CD4-positive, alpha-beta T cell (primary cell): ENCODE measurements at regions not wholly inside any gene's neighbourhood (a gene's known extent, or its start where the extent isn't known, plus 50 kb on each side); places are given as distances from the start of the nearest gene placed in this dataset.

Experiments used
- ATAC-seq: fragments of 200-7000 bp; cut with Tn5 transposase; one replicate; pipeline ENCODE4 v1.10.0; 2022; ENCODE audit warnings: mild to moderate bottlenecking; ENCODE audit not compliant: poor library complexity
- CTCF ChIA-PET: fragments of 350-600 bp; sonication (Branson Sonifier 250); formaldehyde crosslinking; loops from one replicate; lab custom pipeline; 2021; ENCODE audit warnings: antibody characterized with exemption, inconsistent platforms; lab: Charles Lee
- POLR2A ChIA-PET: fragments of 350-600 bp; sonication (Branson Sonifier 250); formaldehyde crosslinking; loops from one replicate; lab custom pipeline; 2021; ENCODE audit warnings: antibody characterized with exemption, inconsistent platforms; lab: Charles Lee
- DNase-seq, 14 experiments: peaks; one replicate each; pipeline ENCODE4 v3.0.0-alpha.2; 2013 to 2020; ENCODE audit warnings: mixed read lengths in 2 of 14
- H3K27ac ChIP-seq, 2 donors: one replicate each; pipeline versions ENCODE4 v1.5.1 to v1.7.0; 2013; ENCODE audit warnings: low read length in 2 of 2, low read depth in 1 of 2, mild to moderate bottlenecking in 1 of 2
- H3K27me3 ChIP-seq, 2 experiments: 1 replicate in 1 of 2; 2 replicates in 1 of 2; pipeline versions ENCODE4 v1.6.1 to v1.7.0; 2013; ENCODE audit warnings: low read length in 2 of 2, control low read depth in 1 of 2, mild to moderate bottlenecking in 1 of 2, moderate library complexity in 1 of 2; ENCODE audit not compliant: insufficient read depth in 2 of 2, control insufficient read depth in 1 of 2
- H3K36me3 ChIP-seq: one replicate; pipeline ENCODE4 v1.6.1; 2013; ENCODE audit warnings: low read length, control low read depth; ENCODE audit not compliant: insufficient read depth
- H3K4me1 ChIP-seq: one replicate; pipeline ENCODE4 v1.6.1; 2013; ENCODE audit warnings: low read length, control low read depth; ENCODE audit not compliant: insufficient read depth
- H3K4me3 ChIP-seq: one replicate; pipeline ENCODE4 v1.5.1; 2013; ENCODE audit warnings: mild to moderate bottlenecking, low read length, moderate library complexity
- H3K9me3 ChIP-seq, 2 experiments: 1 replicate in 1 of 2; 2 replicates in 1 of 2; pipeline versions ENCODE4 v1.6.1 to v1.7.0; 2013; ENCODE audit warnings: low read length in 2 of 2, mild to moderate bottlenecking in 2 of 2, control low read depth in 1 of 2, moderate library complexity in 1 of 2; ENCODE audit not compliant: control insufficient read depth in 1 of 2, insufficient read depth in 1 of 2
- H3K27ac Mint-ChIP-seq: one replicate; pipeline ENCODE4 v1.8.0; 2020; ENCODE audit warnings: mixed read lengths
- H3K27me3 Mint-ChIP-seq: one replicate; pipeline ENCODE4 v1.8.0; 2021; ENCODE audit warnings: mixed read lengths
- H3K36me3 Mint-ChIP-seq: one replicate; pipeline ENCODE4 v1.8.0; 2021; ENCODE audit warnings: low read depth, mixed read lengths
- H3K4me1 Mint-ChIP-seq: one replicate; pipeline ENCODE4 v1.8.0; 2021; ENCODE audit warnings: low read depth, mixed read lengths
- H3K4me3 Mint-ChIP-seq: one replicate; pipeline ENCODE4 v1.8.0; 2020; ENCODE audit warnings: mild to moderate bottlenecking, mixed read lengths
- H3K9me3 Mint-ChIP-seq: one replicate; pipeline ENCODE4 v1.8.0; 2020; ENCODE audit warnings: mixed read lengths
- CTCF ChIP-seq: fragments of 200-600 bp; IDR thresholded peaks from one replicate; pipeline ENCODE4 v1.8.0; 2022; ENCODE audit warnings: antibody characterized with exemption, mild to moderate bottlenecking
- intact Hi-C, 2 experiments: fragments of 100-400 bp; cut with DNase I in 1 of 2; cut with micrococcal nuclease in 1 of 2; formaldehyde crosslinking; loops; one replicate each; pipeline versions ENCODE4 v1.15.1 to v1.9.0; 2023 to 2025; cut with DNase I, micrococcal nuclease

DNA sequence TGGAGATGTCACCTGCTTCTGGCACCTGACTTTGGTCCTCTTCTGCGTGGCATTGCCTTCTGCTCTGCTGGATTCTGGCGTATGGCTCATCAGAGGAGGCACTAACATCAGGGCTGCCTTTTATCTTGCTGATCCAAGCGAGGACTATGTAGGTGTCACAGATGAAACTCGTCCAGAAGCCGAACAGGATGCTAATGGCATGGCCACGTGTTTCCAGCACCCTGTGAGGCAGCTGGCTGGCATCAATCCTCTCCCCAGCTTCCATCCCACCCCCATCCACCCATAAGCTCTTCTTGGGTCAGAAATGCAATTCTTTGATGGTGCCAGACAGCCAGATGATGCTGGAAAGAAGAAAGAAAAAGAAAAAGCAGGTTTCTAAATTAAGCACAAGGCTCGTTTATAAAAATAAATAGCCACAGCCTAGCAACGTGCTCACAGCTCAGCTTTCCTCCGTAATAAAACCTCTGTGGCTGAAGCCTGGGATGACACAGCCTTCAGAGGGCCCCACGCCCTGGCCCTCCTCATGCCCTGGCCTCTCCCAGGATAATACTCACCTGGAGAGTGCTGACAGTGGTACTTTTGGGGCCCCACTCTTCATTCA lies 212.9 kb upstream of the SERP2 start:
- POLR2A ChIA-PET, result no interaction called here
- H3K4me1 Mint-ChIP-seq, result no peaks in the 10 kb centered on the region
- no peak overlapping the region for H3K27ac Mint-ChIP-seq
- no peaks in the 10 kb centered on the region for H3K36me3 Mint-ChIP-seq
- ATAC-seq, result no peak
- CTCF ChIA-PET, result no interaction called here
- intact Hi-C loops, result no loop called here
- Histone ChIP-seq H3K27ac (no peak overlapping the region), H3K4me3 (no peak overlapping the region), H3K36me3 (no peaks in the 10 kb centered on the region), H3K27me3 (peaks cover 0 to 8% of the 10 kb centered on the region in 2 experiments), H3K4me1 (no peaks in the 10 kb centered on the region), H3K9me3 (peaks cover 0 to 3% of the 10 kb centered on the region in 2 experiments)
- H3K9me3 Mint-ChIP-seq, result no peaks in the 10 kb centered on the region
- no peak overlapping the region for H3K4me3 Mint-ChIP-seq
- H3K27me3 Mint-ChIP-seq, result peaks cover 3% of the 10 kb centered on the region
- no peak for DNase-seq
- no peak for TF ChIP-seq CTCF

DNA sequence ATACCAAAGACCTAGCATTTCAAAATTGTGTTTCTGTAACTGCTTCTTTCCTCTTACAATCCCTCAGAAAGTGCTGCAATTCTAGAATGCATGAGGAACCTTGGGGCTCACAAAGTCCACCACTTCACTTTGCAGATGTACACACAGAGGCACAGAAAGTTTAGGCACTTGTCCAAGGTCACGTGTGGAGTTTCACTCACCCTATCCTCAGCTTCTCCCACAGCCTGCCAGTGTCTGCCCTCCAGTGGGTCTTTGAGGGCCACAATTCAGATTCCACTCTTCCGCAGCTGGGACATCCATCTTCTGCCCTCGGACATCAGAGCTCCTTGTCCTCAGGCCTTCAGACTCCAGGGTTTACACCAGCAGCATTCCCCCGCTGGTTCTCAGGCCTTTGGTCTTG lies 210.5 kb upstream of the SERP2 start:
- no peak for ATAC-seq

GRCh38 chr13:44165221-44165888 lies 208.3 kb upstream of the SERP2 start:
- Mint-ChIP-seq H3K4me1 (no peaks in the 10 kb centered on the region), H3K27ac (no peak overlapping the region), H3K9me3 (no peaks in the 10 kb centered on the region), H3K4me3 (no peak overlapping the region), H3K27me3 (no peaks in the 10 kb centered on the region), H3K36me3 (no peaks in the 10 kb centered on the region)
- Histone ChIP-seq H3K4me1 (no peaks in the 10 kb centered on the region), H3K27me3 (no peaks in the 10 kb centered on the region), H3K27ac (no peak overlapping the region), H3K36me3 (no peaks in the 10 kb centered on the region), H3K4me3 (no peak overlapping the region), H3K9me3 (no peaks in the 10 kb centered on the region)
- intact Hi-C loops, result loop anchor here in 1 of 2 experiments (5.0 kb wide), 1 partner anchor 48 kb away; no protein-coding TSS in a partner anchor
- no peak for TF ChIP-seq CTCF
- no peak for ATAC-seq
- POLR2A ChIA-PET, result no interaction called here
- no peak for DNase-seq
- CTCF ChIA-PET, result no interaction called here

More for the DNA sequence above, 210.5 kb upstream of the SERP2 start:
- CTCF ChIA-PET, result no interaction called here
- Histone ChIP-seq H3K36me3 (no peaks in the 10 kb centered on the region), H3K27ac (no peak overlapping the region), H3K9me3 (peaks cover 0 to 3% of the 10 kb centered on the region in 2 experiments), H3K27me3 (no peaks in the 10 kb centered on the region), H3K4me3 (no peak overlapping the region), H3K4me1 (no peaks in the 10 kb centered on the region)
- TF ChIP-seq CTCF, result no peak
- Mint-ChIP-seq H3K36me3 (no peaks in the 10 kb centered on the region), H3K4me1 (no peaks in the 10 kb centered on the region), H3K27ac (no peak overlapping the region), H3K4me3 (no peak overlapping the region), H3K27me3 (peaks cover 3% of the 10 kb centered on the region), H3K9me3 (no peaks in the 10 kb centered on the region)
- POLR2A ChIA-PET, result no interaction called here
- intact Hi-C loops, result no loop called here
- DNase-seq, result no peak
